LNCaP clone FGC (cell line): ENCODE measurements at regions not wholly inside any gene's neighbourhood (a gene's known extent, or its start where the extent isn't known, plus 50 kb on each side); places are given as distances from the start of the nearest gene placed in this dataset.

Experiments used
- DNase-seq: peaks from one replicate; pipeline ENCODE4 v3.0.0-alpha.2; 2011; ENCODE audit warnings: low read depth
- H3K4me3 ChIP-seq: 2 replicates; pipeline ENCODE4 v1.5.1; 2011; ENCODE audit warnings: mild to moderate bottlenecking, low read depth, low read length, control low read depth
- TF ChIP-seq, protein P1 (sequence below): IDR thresholded peaks from 2 replicates; pipeline ENCODE4 v1.5.1; 2012; ENCODE audit warnings: mild to moderate bottlenecking; ENCODE audit not compliant: control insufficient read depth, insufficient read depth; ENCODE audit errors: extremely low read depth

DNA sequence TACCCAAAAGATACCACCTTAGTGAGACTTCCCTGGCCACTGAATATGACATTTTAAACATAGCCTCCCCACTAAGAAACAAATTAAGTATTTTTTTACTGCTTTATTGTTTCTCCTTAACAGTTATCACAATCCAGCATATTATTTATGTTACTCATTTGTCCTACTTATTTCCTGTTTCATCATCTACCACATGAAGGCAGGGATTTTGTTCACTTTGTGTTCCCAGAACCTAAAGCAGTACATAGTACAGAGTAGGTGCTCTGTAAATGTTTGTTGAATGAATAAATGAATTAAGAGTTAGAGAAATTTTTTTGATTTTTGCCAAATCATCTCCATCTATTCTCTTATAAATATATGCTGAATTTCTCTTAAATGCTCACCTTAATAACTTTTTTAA is 318.4 kb upstream of the GIMD1 start:
- H3K4me3 ChIP-seq: no peak overlapping the region
- TF ChIP-seq, protein P1, sequence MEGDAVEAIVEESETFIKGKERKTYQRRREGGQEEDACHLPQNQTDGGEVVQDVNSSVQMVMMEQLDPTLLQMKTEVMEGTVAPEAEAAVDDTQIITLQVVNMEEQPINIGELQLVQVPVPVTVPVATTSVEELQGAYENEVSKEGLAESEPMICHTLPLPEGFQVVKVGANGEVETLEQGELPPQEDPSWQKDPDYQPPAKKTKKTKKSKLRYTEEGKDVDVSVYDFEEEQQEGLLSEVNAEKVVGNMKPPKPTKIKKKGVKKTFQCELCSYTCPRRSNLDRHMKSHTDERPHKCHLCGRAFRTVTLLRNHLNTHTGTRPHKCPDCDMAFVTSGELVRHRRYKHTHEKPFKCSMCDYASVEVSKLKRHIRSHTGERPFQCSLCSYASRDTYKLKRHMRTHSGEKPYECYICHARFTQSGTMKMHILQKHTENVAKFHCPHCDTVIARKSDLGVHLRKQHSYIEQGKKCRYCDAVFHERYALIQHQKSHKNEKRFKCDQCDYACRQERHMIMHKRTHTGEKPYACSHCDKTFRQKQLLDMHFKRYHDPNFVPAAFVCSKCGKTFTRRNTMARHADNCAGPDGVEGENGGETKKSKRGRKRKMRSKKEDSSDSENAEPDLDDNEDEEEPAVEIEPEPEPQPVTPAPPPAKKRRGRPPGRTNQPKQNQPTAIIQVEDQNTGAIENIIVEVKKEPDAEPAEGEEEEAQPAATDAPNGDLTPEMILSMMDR: no peak
- DNase-seq: no peak

DNA sequence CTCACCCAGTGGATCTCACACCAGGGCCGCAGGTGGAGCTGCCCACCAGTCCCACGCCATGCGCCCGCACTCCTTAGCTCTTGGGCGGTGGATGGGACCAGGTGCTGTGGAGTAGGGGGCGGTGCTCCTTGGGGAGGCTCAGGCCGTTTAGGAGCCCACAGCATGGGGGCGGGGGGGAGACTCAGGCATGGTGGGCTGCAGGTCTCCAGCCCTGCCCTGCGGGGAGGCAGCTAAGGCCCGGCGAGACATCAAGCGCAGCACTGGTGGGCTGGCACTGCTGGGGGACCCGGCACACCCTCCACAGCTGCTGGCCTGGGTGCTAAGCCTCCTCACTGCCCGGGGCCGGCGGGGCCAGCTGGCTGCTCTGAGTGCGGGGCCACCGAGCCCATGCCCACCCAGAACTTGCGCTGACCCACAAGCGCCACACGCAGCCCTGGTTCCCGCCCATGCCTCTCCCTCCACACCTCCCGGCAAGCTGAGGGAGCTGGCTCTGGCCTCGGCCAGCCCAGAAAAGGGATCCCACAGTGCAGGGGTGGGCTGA is 312.9 kb upstream of the GIMD1 start:
- DNase-seq: no peak
- TF ChIP-seq, protein P1: no peak
- no peak overlapping the region for H3K4me3 ChIP-seq

DNA sequence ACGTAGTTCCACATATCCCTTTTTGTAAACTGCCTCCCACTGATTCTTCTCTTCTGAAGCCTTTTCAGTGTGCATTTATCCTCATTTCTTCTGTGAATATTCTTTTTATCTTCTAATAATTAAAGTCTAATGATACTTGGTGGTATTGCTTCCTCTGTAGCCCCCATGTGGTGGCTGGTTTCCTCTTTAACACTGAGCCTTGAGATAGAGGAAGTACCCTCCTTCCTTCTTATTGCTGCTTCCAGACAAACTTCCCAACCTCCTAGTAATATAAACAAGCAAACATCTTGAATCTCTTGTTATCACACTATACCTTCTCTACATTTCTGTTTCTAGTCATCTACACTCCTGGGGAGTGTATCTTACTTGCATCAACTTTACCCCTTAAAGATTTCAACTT is 310.5 kb upstream of the GIMD1 start:
- DNase-seq: no peak
- TF ChIP-seq, protein P1: no peak
- no peak overlapping the region for H3K4me3 ChIP-seq

DNA sequence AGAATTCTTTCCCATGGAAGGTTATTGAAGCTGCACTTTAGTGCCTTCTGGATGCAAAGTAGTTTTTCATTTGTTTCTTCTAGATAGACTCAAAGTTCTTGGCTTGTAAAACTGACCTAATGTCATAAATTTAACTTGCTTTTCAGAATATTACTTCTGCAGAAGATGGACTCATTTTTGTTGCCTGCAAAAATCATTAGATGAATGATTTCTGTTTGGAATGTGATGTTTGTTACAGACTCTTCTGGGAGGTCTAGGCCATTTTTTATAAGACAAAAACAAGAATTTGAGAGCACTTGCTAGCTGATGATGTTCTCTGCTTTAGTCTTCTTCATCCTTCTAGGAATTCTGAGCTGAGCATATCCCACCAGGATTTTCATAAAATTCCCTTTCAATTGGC is 308.6 kb upstream of the GIMD1 start:
- no peak for DNase-seq
- no peak overlapping the region for H3K4me3 ChIP-seq
- TF ChIP-seq, protein P1: no peak

DNA sequence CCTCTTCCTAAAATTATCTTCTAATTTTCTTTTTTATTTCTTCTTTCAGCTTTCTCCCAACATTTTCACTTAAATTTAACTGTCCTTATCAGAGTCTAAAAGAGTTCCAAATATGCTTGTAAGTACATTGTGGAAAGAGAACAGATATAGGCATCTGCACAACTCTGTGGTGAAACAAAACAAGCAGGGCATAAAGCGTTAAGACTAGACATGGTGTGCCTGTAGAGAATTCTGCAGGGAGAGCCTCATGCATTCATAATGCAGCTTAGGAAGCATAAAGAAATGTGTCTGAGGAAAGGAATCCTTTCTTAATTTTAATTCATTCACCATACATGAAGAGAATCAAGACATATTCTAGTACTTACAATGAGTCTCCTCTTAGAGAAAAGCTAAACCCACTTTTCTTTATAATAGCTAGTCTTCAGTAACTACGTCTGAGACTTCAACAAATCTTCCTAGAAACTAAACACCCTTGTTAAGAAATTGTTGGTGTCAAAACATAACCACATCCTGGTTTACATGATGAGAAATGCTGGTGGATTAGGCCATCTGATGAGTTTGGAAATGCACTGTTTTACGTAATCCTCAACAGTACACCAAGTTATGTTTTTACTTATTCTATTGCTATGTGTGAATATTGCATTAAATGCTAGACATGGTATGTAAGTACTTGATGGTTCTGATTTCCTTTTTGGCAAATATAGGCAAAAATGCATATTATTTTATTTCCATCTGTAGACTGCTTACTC is 307.8 kb upstream of the GIMD1 start:
- no peak for DNase-seq
- TF ChIP-seq, protein P1: no peak
- no peak overlapping the region for H3K4me3 ChIP-seq

DNA sequence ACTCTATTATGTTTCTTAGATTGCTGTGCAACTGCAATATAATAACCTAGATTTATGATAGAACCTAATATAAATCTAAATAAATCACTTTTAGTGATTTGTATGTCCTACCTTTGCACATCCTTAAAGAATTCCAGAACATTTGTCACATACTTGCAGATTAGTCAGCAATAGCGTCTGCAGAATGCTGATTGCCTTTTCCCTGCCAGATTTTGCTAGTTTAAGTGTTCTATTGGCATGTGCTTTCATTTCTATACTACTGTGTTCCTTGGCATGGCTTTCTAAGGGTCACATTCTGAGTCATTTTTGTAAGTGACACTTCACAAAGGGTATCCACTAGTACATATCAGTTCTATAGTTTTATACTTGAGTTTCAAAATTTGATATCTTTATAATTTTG is 303.1 kb upstream of the GIMD1 start:
- TF ChIP-seq, protein P1: no peak
- DNase-seq: no peak
- H3K4me3 ChIP-seq: no peak overlapping the region

DNA sequence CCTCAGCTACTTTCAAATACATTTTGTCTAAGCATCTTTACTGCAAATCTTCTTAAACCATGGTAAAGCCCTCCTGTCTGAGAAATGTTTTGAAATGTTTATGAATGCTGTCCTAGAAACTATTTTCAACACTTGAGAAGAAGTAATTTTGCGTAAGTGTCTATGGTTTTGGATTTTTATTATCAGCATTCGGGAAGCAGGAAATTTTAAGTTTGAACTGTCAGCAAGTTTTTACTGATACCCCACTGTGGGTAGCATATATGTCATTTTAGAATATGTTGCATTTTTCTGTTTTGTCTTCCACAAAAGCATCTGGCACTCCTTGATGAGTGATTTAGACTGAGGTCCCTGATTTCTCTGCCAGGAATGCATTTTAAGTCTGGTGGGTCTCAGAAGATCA is 302.4 kb upstream of the GIMD1 start:
- no peak overlapping the region for H3K4me3 ChIP-seq
- DNase-seq: no peak
- TF ChIP-seq, protein P1: no peak
